IMR-90 (cell line): ENCODE measurements at regions not wholly inside any gene's neighbourhood (a gene's known extent, or its start where the extent isn't known, plus 50 kb on each side); places are given as distances from the start of the nearest gene placed in this dataset.

ENCODE experiments used
- ATAC-seq: fragments of 200-7000 bp; cut with Tn5 transposase; 2 replicates; pipeline ENCODE4 v1.9.1; 2020; ENCODE audit warnings: low read depth, mild to moderate bottlenecking, moderate library complexity
- BruUV-seq: library from RNA; stranded (reverse); fragments of 400-500 nt; replicated peaks from 2 replicates; lab custom pipeline; 2021; lab: Mats Ljungman, UMichigan
- CTCF ChIA-PET: fragments of 300-600 bp; formaldehyde crosslinking; extraction: SDS; loops from one replicate; lab custom pipeline; 2021; ENCODE audit warnings: antibody characterized with exemption; lab: Yijun Ruan, JAX
- POLR2A ChIA-PET: fragments of 300-600 bp; sonication (Branson Sonifier 250); formaldehyde crosslinking; loops from one replicate; lab custom pipeline; 2022; ENCODE audit warnings: antibody characterized with exemption; ENCODE audit not compliant: unreplicated experiment; lab: Charles Lee
- DNase-seq: peaks from one replicate; pipeline ENCODE4 v3.0.0; 2013
- H2AFZ ChIP-seq: replicated peaks from 2 replicates; pipeline ENCODE3; 2013; ENCODE audit warnings: low read length, mild to moderate bottlenecking; ENCODE audit not compliant: poor library complexity
- H2AK5ac ChIP-seq: 2 replicates; pipeline ENCODE4 v1.6.1; 2013; ENCODE audit warnings: low read depth, low read length, inconsistent platforms
- H2AK9ac ChIP-seq: replicated peaks from 2 replicates; pipeline ENCODE3; 2013; ENCODE audit warnings: mild to moderate bottlenecking, low read depth, low read length, moderate library complexity; ENCODE audit not compliant: poor library complexity
- H2BK120ac ChIP-seq: 2 replicates; pipeline ENCODE4 v1.6.1; 2013; ENCODE audit warnings: low read depth, low read length, inconsistent platforms
- H2BK15ac ChIP-seq: 3 replicates; pipeline ENCODE4 v1.6.1; 2013; ENCODE audit warnings: low read depth, low read length, inconsistent platforms
- H2BK20ac ChIP-seq: 2 replicates; pipeline ENCODE4 v1.6.1; 2013; ENCODE audit warnings: low read depth, mild to moderate bottlenecking, inconsistent platforms, low read length, moderate library complexity
- H2BK5ac ChIP-seq: 2 replicates; pipeline ENCODE4 v1.6.1; 2013; ENCODE audit warnings: mild to moderate bottlenecking, low read depth, low read length, inconsistent platforms; ENCODE audit not compliant: poor library complexity, severe bottlenecking
- H3K14ac ChIP-seq: replicated peaks from 2 replicates; pipeline ENCODE4 v1.6.1; 2013; ENCODE audit warnings: low read depth, low read length, inconsistent platforms
- H3K18ac ChIP-seq: 2 replicates; pipeline ENCODE4 v1.6.1; 2013; ENCODE audit warnings: low read depth, low read length, control low read depth
- H3K23ac ChIP-seq: 2 replicates; pipeline ENCODE4 v1.6.1; 2013; ENCODE audit warnings: low read depth, low read length, inconsistent platforms
- H3K27ac ChIP-seq: 2 replicates; pipeline ENCODE4 v1.5.1; 2013; ENCODE audit warnings: mild to moderate bottlenecking, control low read depth, low read length; ENCODE audit not compliant: insufficient read depth
- H3K27me3 ChIP-seq: 2 replicates; pipeline ENCODE4 v1.6.1; 2013; ENCODE audit warnings: low read length; ENCODE audit not compliant: control insufficient read depth, insufficient read depth
- H3K36me3 ChIP-seq: 2 replicates; pipeline ENCODE4 v1.6.1; 2013; ENCODE audit warnings: low read length, mixed read lengths; ENCODE audit not compliant: control insufficient read depth, insufficient read depth
- H3K4ac ChIP-seq: 2 replicates; pipeline ENCODE4 v1.6.1; 2013; ENCODE audit warnings: low read depth, low read length, inconsistent platforms
- H3K4me1 ChIP-seq: 2 replicates; pipeline ENCODE4 v1.6.1; 2013; ENCODE audit warnings: low read length, mixed read lengths; ENCODE audit not compliant: control insufficient read depth, insufficient read depth
- H3K4me2 ChIP-seq: 2 replicates; pipeline ENCODE4 v1.6.1; 2013; ENCODE audit warnings: low read depth, mild to moderate bottlenecking, control low read depth, low read length, moderate library complexity
- H3K4me3 ChIP-seq: 2 replicates; pipeline ENCODE4 v1.5.1; 2013; ENCODE audit warnings: low read depth, mild to moderate bottlenecking, control low read depth, low read length, moderate library complexity; ENCODE audit not compliant: insufficient read depth
- H3K56ac ChIP-seq: 2 replicates; pipeline ENCODE4 v1.6.1; 2013; ENCODE audit warnings: low read length, inconsistent platforms; ENCODE audit not compliant: insufficient read depth; ENCODE audit errors: extremely low read depth
- H3K79me1 ChIP-seq, 2 experiments: 2 replicates each; pipeline ENCODE4 v1.6.1; 2013; ENCODE audit warnings: low read length in 2 of 2, inconsistent platforms in 1 of 2, low read depth in 1 of 2
- H3K9ac ChIP-seq: 2 replicates; pipeline ENCODE4 v1.6.1; 2013; ENCODE audit warnings: low read depth, low read length, control low read depth
- H3K9me1 ChIP-seq: 2 replicates; pipeline ENCODE4 v1.6.1; 2013; ENCODE audit warnings: low read length, inconsistent platforms; ENCODE audit not compliant: insufficient read depth
- H3K9me3 ChIP-seq: 2 replicates; pipeline ENCODE4 v1.6.1; 2013; ENCODE audit warnings: low read length; ENCODE audit not compliant: control insufficient read depth, insufficient read depth
- H4K20me1 ChIP-seq: 2 replicates; pipeline ENCODE4 v1.6.1; 2013; ENCODE audit warnings: low read length, inconsistent platforms; ENCODE audit not compliant: insufficient read depth
- H4K5ac ChIP-seq: 2 replicates; pipeline ENCODE4 v1.6.1; 2013; ENCODE audit warnings: mild to moderate bottlenecking, low read depth, low read length, control low read depth
- H4K8ac ChIP-seq, 2 experiments: 2 replicates each; pipeline ENCODE4 v1.6.1; 2013; ENCODE audit warnings: low read depth in 2 of 2, low read length in 2 of 2, control low read depth in 1 of 2, inconsistent platforms in 1 of 2
- H4K91ac ChIP-seq: 2 replicates; pipeline ENCODE4 v1.6.1; 2013; ENCODE audit warnings: low read depth, low read length, inconsistent platforms; ENCODE audit not compliant: insufficient read depth
- RFX5 ChIP-seq: IDR thresholded peaks from 2 replicates; pipeline ENCODE4 v1.8.0; 2012; ENCODE audit warnings: low read depth, mild to moderate bottlenecking, low read length, moderate library complexity
- WGBS, 2 experiments: methylation state at CpG; one replicate each; pipeline versions ENCODE4 v1.1.5 to v1.1.7; 2013; ENCODE audit warnings: missing lambda C conversion rate in 2 of 2; ENCODE audit not compliant: insufficient read length in 1 of 2; ENCODE audit errors: extremely low coverage in 2 of 2; 5-methylcytosine and 5-hydroxymethylcytosine counted together
- dilution Hi-C: fragments of 300-500 bp; cut with HindIII; formaldehyde crosslinking; loops from one replicate; pipeline ENCODE4 v1.14.3; 2018; ENCODE audit warnings: low sequenced_read_pairs; ENCODE audit not compliant: unreplicated experiment
- in situ Hi-C: fragments of 300-500 bp; cut with MboI; formaldehyde crosslinking; loops from 3 replicates; pipeline ENCODE4 v1.14.3; 2019; ENCODE audit warnings: low sequenced_read_pairs, inconsistent platforms, mixed read lengths
- intact Hi-C: fragments of 100-400 bp; cut with micrococcal nuclease; formaldehyde crosslinking; loops from 2 replicates; pipeline ENCODE4 v1.10.0; 2022
- TF ChIP-seq, protein P1 (sequence below): fragments of 150-350 bp; IDR thresholded peaks from 2 replicates; pipeline ENCODE4 v1.6.1; 2017; ENCODE audit warnings: mild to moderate bottlenecking, antibody characterized with exemption, low read length, low read depth

- Histone ChIP-seq H4K5ac (no peak overlapping the region), H3K27me3 (no peaks in the 10 kb centered on the region), H3K4me3 (no peak overlapping the region), H2AK9ac (no peak overlapping the region), H3K18ac (no peak overlapping the region), H3K9me1 (peaks cover 12% of the 10 kb centered on the region; the same call in 1 of the 2 replicates), H3K14ac (no peak overlapping the region), H4K91ac (no peak overlapping the region), H2BK5ac (no peak overlapping the region), H3K9me3 (no peaks in the 10 kb centered on the region), H4K20me1 (peaks cover 44% of the 10 kb centered on the region), H2BK15ac (no peak overlapping the region), H3K79me1 (peaks cover 46 to 69% of the 10 kb centered on the region in 2 experiments), H3K56ac (no peak overlapping the region), H3K36me3 (no peaks in the 10 kb centered on the region), H3K4ac (no peak overlapping the region), H2AK5ac (no peak overlapping the region), H3K9ac (no peak overlapping the region), H3K27ac (no peak overlapping the region), H2BK20ac (no peak overlapping the region), H2BK120ac (no peak overlapping the region), H2AFZ (no peak overlapping the region), H3K23ac (no peak overlapping the region), H3K4me1 (peaks cover 5% of the 10 kb centered on the region; the same call in 1 of the 2 replicates), H3K4me2 (no peak overlapping the region), H4K8ac (no peak overlapping the region)
- ChIA-PET CTCF (no interaction called here), POLR2A (no interaction called here)
- no TSS peak for BruUV-seq
- WGBS, 2 experiments, result no CpG with 5 or more reads among the region's 2 CpGs
- in situ Hi-C loops (no loop called here), dilution Hi-C loops (no loop called here), intact Hi-C loops (no loop called here)
- no peak for DNase-seq
- TF ChIP-seq, protein P1, sequence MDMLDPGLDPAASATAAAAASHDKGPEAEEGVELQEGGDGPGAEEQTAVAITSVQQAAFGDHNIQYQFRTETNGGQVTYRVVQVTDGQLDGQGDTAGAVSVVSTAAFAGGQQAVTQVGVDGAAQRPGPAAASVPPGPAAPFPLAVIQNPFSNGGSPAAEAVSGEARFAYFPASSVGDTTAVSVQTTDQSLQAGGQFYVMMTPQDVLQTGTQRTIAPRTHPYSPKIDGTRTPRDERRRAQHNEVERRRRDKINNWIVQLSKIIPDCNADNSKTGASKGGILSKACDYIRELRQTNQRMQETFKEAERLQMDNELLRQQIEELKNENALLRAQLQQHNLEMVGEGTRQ, result peak; percentile 9; the same call in 1 of the 2 replicates
- no peak for TF ChIP-seq RFX5
- no peak for ATAC-seq
These were observed 54.9 kb downstream of the TET3 start for GRCh38 chr2:74039611-74040010.
